H9 (cell line): ENCODE measurements at regions not wholly inside any gene's neighbourhood (a gene's known extent, or its start where the extent isn't known, plus 50 kb on each side); places are given as distances from the start of the nearest gene placed in this dataset.

Source experiments
- DNase-seq: peaks from one replicate; pipeline ENCODE4 v3.0.0-alpha.2; 2017
- H2AFZ ChIP-seq: one replicate; pipeline ENCODE4 v1.6.1; 2013; ENCODE audit warnings: mild to moderate bottlenecking, low read length, control low read depth, moderate library complexity
- H2AK5ac ChIP-seq: 2 replicates; pipeline ENCODE4 v1.6.1; 2013; ENCODE audit warnings: low read length, control low read depth, mixed read lengths; ENCODE audit not compliant: insufficient read length
- H2BK120ac ChIP-seq: one replicate; pipeline ENCODE4 v1.6.1; 2013; ENCODE audit warnings: low read depth, mild to moderate bottlenecking, low read length, control low read depth, inconsistent platforms; ENCODE audit not compliant: poor library complexity, severe bottlenecking
- H2BK12ac ChIP-seq: 2 replicates; pipeline ENCODE4 v1.6.1; 2013; ENCODE audit warnings: low read length, control low read depth, mixed read lengths, low read depth; ENCODE audit not compliant: insufficient read length
- H2BK15ac ChIP-seq: 2 replicates; pipeline ENCODE4 v1.6.1; 2013; ENCODE audit warnings: low read depth, low read length, control low read depth
- H2BK20ac ChIP-seq: one replicate; pipeline ENCODE4 v1.6.1; 2013; ENCODE audit warnings: low read depth, mild to moderate bottlenecking, low read length, control low read depth, inconsistent platforms; ENCODE audit not compliant: poor library complexity, severe bottlenecking
- H2BK5ac ChIP-seq: 2 replicates; pipeline ENCODE4 v1.6.1; 2013; ENCODE audit warnings: low read length, control low read depth, mixed read lengths; ENCODE audit not compliant: insufficient read length
- H3K14ac ChIP-seq: 2 replicates; pipeline ENCODE4 v1.6.1; 2013; ENCODE audit warnings: low read length, control low read depth; ENCODE audit not compliant: insufficient read depth
- H3K18ac ChIP-seq: 2 replicates; pipeline ENCODE4 v1.6.1; 2013; ENCODE audit warnings: low read depth, mild to moderate bottlenecking, mixed read lengths, low read length, control low read depth; ENCODE audit not compliant: insufficient read length
- H3K23ac ChIP-seq: 2 replicates; pipeline ENCODE4 v1.6.1; 2013; ENCODE audit warnings: low read length, control low read depth, mixed read lengths, low read depth; ENCODE audit not compliant: insufficient read length
- H3K23me2 ChIP-seq: 2 replicates; pipeline ENCODE4 v1.6.1; 2013; ENCODE audit warnings: low read depth, mild to moderate bottlenecking, mixed read lengths, low read length, control low read depth; ENCODE audit not compliant: insufficient read length, poor library complexity, severe bottlenecking
- H3K27ac ChIP-seq: 2 replicates; pipeline ENCODE4 v1.5.1; 2013; ENCODE audit warnings: low read length, control low read depth, mixed read lengths, low read depth; ENCODE audit not compliant: insufficient read length
- H3K27me3 ChIP-seq: 2 replicates; pipeline ENCODE4 v1.6.1; 2013; ENCODE audit warnings: low read length, control low read depth, inconsistent platforms; ENCODE audit not compliant: insufficient read depth
- H3K4ac ChIP-seq: 2 replicates; pipeline ENCODE4 v1.6.1; 2013; ENCODE audit warnings: low read depth, mild to moderate bottlenecking, control low read depth, inconsistent platforms, low read length, moderate library complexity
- H3K4me1 ChIP-seq: 2 replicates; pipeline ENCODE4 v1.6.1; 2013; ENCODE audit warnings: low read length, control low read depth, inconsistent platforms; ENCODE audit not compliant: insufficient read depth
- H3K4me2 ChIP-seq: 2 replicates; pipeline ENCODE4 v1.6.1; 2013; ENCODE audit warnings: low read length, control low read depth, mixed read lengths; ENCODE audit not compliant: insufficient read length, insufficient read depth
- H3K56ac ChIP-seq: 2 replicates; pipeline ENCODE4 v1.6.1; 2013; ENCODE audit warnings: low read depth, mild to moderate bottlenecking, mixed read lengths, low read length, control low read depth; ENCODE audit not compliant: insufficient read length
- H3K79me1 ChIP-seq: 2 replicates; pipeline ENCODE4 v1.6.1; 2013; ENCODE audit warnings: low read depth, mild to moderate bottlenecking, moderate library complexity, low read length, control low read depth, inconsistent platforms; ENCODE audit not compliant: insufficient read depth, poor library complexity, severe bottlenecking
- H3K79me2 ChIP-seq: 2 replicates; pipeline ENCODE4 v1.6.1; 2013; ENCODE audit warnings: low read length, control low read depth, inconsistent platforms; ENCODE audit not compliant: insufficient read depth
- H3K9ac ChIP-seq: 2 replicates; pipeline ENCODE4 v1.6.1; 2013; ENCODE audit warnings: low read length, control low read depth, mixed read lengths; ENCODE audit not compliant: insufficient read length; ENCODE audit errors: extremely low read depth
- H3K9me3 ChIP-seq: one replicate; pipeline ENCODE4 v1.6.1; 2013; ENCODE audit warnings: low read depth, low read length, inconsistent platforms; ENCODE audit not compliant: control insufficient read depth
- H3T11ph ChIP-seq: one replicate; pipeline ENCODE4 v1.6.1; 2013; ENCODE audit warnings: mild to moderate bottlenecking, low read length, control low read depth, inconsistent platforms
- H4K20me1 ChIP-seq: one replicate; pipeline ENCODE4 v1.6.1; 2013; ENCODE audit not compliant: control insufficient read depth, insufficient read length, insufficient read depth
- H4K5ac ChIP-seq: 2 replicates; pipeline ENCODE4 v1.6.1; 2013; ENCODE audit warnings: low read depth, mild to moderate bottlenecking, mixed read lengths, low read length, control low read depth; ENCODE audit not compliant: insufficient read length
- H4K8ac ChIP-seq: replicated peaks from 2 replicates; pipeline ENCODE4 v1.6.1; 2013; ENCODE audit warnings: low read length, control low read depth, mixed read lengths, low read depth; ENCODE audit not compliant: insufficient read length
- H4K91ac ChIP-seq: 2 replicates; pipeline ENCODE4 v1.6.1; 2013; ENCODE audit warnings: low read depth, mild to moderate bottlenecking, moderate library complexity, mixed read lengths, low read length, control low read depth; ENCODE audit not compliant: insufficient read length
- H3K27ac Mint-ChIP-seq, 3 experiments: 2 replicates in 2 of 3; 3 replicates in 1 of 3; pipeline ENCODE4 v1.8.0; 2020 to 2021; ENCODE audit warnings: mixed read lengths in 3 of 3, mild to moderate bottlenecking in 1 of 3, moderate library complexity in 1 of 3
- H3K27me3 Mint-ChIP-seq: 2 replicates; pipeline ENCODE4 v1.8.0; 2021; ENCODE audit warnings: low read depth, mild to moderate bottlenecking, moderate library complexity, mixed read lengths
- H3K36me3 Mint-ChIP-seq, 3 experiments: 2 replicates in 2 of 3; 3 replicates in 1 of 3; pipeline ENCODE4 v1.8.0; 2020 to 2021; ENCODE audit warnings: low read depth in 3 of 3, mixed read lengths in 3 of 3; ENCODE audit not compliant: insufficient read depth in 1 of 3
- H3K4me1 Mint-ChIP-seq, 2 experiments: 2 replicates each; pipeline ENCODE4 v1.8.0; 2020; ENCODE audit warnings: mixed read lengths in 2 of 2
- H3K4me3 Mint-ChIP-seq, 2 experiments: 2 replicates in 1 of 2; 3 replicates in 1 of 2; pipeline ENCODE4 v1.8.0; 2020 to 2021; ENCODE audit warnings: mild to moderate bottlenecking in 2 of 2, mixed read lengths in 2 of 2, moderate library complexity in 1 of 2
- H3K9me3 Mint-ChIP-seq, 2 experiments: 2 replicates in 1 of 2; 3 replicates in 1 of 2; pipeline ENCODE4 v1.8.0; 2020; ENCODE audit warnings: mild to moderate bottlenecking in 2 of 2, mixed read lengths in 2 of 2, moderate library complexity in 1 of 2
- CTCF ChIP-seq: fragments of 200-600 bp; sonication (generic); conservative IDR thresholded peaks from 3 replicates; pipeline ENCODE4 v1.8.0; 2021; ENCODE audit warnings: antibody characterized with exemption, mild to moderate bottlenecking
- WGBS: extraction: QIAGEN DNeasy Blood & Tissue Kit; methylation state at CpG from one replicate; pipeline ENCODE4 v1.1.7; 2013; ENCODE audit warnings: missing lambda C conversion rate, low lambda C conversion rate, mixed read lengths; ENCODE audit not compliant: insufficient read length; ENCODE audit errors: extremely low coverage; 5-methylcytosine and 5-hydroxymethylcytosine counted together

GRCh38 chr4:81850701-81851100 is 379.0 kb upstream of the RASGEF1B start:
- H4K20me1 ChIP-seq = no peaks in the 10 kb centered on the region
- DNase-seq = no peak
- no peaks in the 10 kb centered on the region for H3K23me2 ChIP-seq
- no peak for TF ChIP-seq CTCF
- no peaks in the 10 kb centered on the region for H3K4me1 ChIP-seq
- no peak overlapping the region for H3K4ac ChIP-seq
- no peak overlapping the region for H4K8ac ChIP-seq
- no peak overlapping the region for H3K23ac ChIP-seq
- no peak overlapping the region for H3K14ac ChIP-seq
- no peak overlapping the region for H3K27ac ChIP-seq
- H3K79me1 ChIP-seq = no peaks in the 10 kb centered on the region
- no peaks in the 10 kb centered on the region for H3K9me3 ChIP-seq
- no peak overlapping the region for H2AFZ ChIP-seq
- H3K79me2 ChIP-seq = no peaks in the 10 kb centered on the region
- H2BK15ac ChIP-seq = no peak overlapping the region
- no peak overlapping the region for H2BK5ac ChIP-seq
- H2BK120ac ChIP-seq = no peak overlapping the region
- H3K9me3 Mint-ChIP-seq = peaks cover 31 to 42% of the 10 kb centered on the region in 2 experiments
- no peak overlapping the region for H4K91ac ChIP-seq
- no peak overlapping the region for H2AK5ac ChIP-seq
- no CpG with 5 or more reads among the region's 1 CpG for WGBS
- H4K5ac ChIP-seq = no peak overlapping the region
- H3K27ac Mint-ChIP-seq = no peak overlapping the region
- no peak overlapping the region for H3K4me3 Mint-ChIP-seq
- no peak overlapping the region for H3T11ph ChIP-seq
- no peaks in the 10 kb centered on the region for H3K4me1 Mint-ChIP-seq
- peaks cover 2% of the 10 kb centered on the region; the same call in 1 of the 2 replicates for H3K27me3 Mint-ChIP-seq
- H3K18ac ChIP-seq = no peak overlapping the region
- no peak overlapping the region for H3K9ac ChIP-seq
- peaks cover 21 to 31% (median 24%) of the 10 kb centered on the region in 3 experiments for H3K36me3 Mint-ChIP-seq
- no peak overlapping the region for H2BK12ac ChIP-seq
- H3K56ac ChIP-seq = no peak overlapping the region
- H3K27me3 ChIP-seq = no peaks in the 10 kb centered on the region
- H2BK20ac ChIP-seq = no peak overlapping the region
- no peak overlapping the region for H3K4me2 ChIP-seq
